Posterior vena cava (tissue), 2 donors: ENCODE measurements at regions not wholly inside any gene's neighbourhood (a gene's known extent, or its start where the extent isn't known, plus 50 kb on each side); places are given as distances from the start of the nearest gene placed in this dataset.
A peak's percentile ranks its signal among the peaks of the same experiment; 100 is the strongest.
"Not testable (repeated sequence)": the region's sequence is repeated elsewhere in the genome, so short reads cannot be mapped to it uniquely, and the experiment has no call there.

Experiments used
- DNase-seq: peaks from one replicate; pipeline ENCODE4 v3.0.0-alpha.2; 2020; ENCODE audit warnings: low spot score
- intact Hi-C, 2 donors: fragments of 100-400 bp; cut with DNase I; formaldehyde crosslinking; loops; one replicate each; pipeline versions ENCODE4 v1.14.1 to v1.14.2; 2022 to 2023
- donor health status: DM: yes; HTN: yes; CAD: no.
- donor health status: DM: yes; HTN: yes; CAD: no.

DNA sequence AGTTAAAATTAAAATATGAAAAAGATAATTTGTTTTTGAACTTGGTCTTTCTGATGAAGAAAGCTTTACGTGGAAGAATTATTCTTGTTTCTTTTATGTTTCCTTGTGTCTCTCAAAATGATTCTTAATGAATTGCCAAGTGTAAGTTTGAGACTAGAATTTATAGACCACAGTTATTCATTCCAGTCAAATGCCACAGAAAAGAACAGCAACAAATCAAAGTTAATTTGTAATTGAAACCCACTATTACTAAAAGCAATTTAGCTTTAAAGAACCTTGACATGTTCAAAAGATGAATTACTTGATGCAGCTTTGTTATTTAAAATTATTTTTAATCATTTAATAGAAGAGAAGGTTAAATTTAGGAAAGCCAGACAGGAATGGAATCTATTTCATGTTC lies 1277.7 kb upstream of the NUDT12 start:
- intact Hi-C loops, result no loop called here
- DNase-seq, result no peak

DNA sequence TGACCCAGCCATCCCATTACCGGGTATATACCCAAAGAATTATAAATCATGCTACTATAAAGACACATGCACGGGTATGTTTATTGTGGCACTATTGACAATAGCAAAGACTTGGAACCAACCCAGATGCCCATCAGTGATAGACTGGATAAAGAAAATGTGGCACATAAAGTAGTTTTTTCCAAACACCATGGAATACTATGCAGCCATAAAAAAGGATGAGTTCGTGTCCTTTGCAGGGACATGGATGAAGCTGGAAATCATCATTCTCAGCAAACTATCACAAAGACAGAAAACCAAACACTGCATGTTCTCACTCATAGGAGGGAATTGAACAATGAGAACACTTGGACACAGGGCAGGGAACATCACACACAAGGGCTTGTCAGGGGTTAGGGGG lies 1268.9 kb upstream of the NUDT12 start:
- DNase-seq, intact Hi-C loops: not testable (repeated sequence)

DNA sequence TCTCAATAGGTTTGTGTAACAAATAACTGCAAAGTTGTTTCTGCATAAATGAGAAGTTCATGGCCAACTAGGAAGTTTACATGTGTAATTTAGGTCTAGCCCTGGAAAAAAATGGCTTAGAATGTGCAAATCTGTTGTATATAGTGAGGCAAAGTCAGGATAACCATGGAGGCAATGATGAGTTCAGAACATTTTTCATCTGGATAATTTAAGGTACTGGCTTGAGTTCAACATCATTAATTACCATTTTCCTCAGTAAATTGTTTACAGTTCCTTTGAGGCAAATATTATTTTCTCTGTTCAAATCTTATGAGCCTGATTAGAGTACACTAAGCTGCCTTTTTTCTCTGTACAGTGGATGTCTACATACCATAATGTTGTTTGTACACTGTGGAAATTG lies 1259.0 kb upstream of the NUDT12 start:
- DNase-seq, result no peak
- intact Hi-C loops, result no loop called here

DNA sequence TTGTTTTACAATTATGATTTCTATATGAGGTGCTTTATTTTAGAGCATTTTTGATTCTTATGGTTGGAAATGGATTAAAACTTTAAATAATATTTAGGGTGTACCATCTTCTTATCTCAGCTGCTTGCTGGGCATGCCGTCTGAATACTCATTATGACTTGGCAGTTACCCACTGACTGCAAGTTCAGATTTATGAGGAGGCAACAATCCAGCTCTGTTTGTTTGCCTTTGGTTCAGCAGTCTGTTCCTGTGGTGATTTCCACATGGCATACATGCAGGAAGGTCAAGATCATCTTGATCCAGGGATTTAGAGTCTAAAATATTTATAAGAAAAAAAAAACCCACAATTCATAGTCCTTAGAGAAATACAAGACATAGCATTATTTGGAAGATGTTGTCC lies 1254.5 kb upstream of the NUDT12 start:
- DNase-seq, result no peak
- intact Hi-C loops, result no loop called here

DNA sequence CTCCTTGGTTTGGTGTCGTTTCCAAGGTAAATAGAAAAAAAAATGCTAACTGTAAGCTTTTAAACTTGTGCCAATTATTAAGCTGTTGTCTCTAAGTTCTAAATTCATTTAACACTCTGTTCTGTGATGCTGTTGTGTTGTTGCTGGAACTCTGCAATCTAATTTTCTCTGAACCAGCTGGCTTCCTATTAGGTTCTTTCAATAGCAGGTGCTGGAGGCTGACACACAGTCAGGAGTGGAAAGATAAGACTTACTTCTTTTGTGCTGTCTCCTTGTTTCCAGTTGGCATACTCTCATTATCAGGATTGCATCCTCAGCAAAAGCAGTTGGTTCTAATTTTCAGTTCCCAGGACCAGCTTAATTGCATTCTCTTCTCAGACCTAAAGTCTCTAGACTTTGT lies 1252.6 kb upstream of the NUDT12 start:
- DNase-seq, result no peak
- intact Hi-C loops, result no loop called here

DNA sequence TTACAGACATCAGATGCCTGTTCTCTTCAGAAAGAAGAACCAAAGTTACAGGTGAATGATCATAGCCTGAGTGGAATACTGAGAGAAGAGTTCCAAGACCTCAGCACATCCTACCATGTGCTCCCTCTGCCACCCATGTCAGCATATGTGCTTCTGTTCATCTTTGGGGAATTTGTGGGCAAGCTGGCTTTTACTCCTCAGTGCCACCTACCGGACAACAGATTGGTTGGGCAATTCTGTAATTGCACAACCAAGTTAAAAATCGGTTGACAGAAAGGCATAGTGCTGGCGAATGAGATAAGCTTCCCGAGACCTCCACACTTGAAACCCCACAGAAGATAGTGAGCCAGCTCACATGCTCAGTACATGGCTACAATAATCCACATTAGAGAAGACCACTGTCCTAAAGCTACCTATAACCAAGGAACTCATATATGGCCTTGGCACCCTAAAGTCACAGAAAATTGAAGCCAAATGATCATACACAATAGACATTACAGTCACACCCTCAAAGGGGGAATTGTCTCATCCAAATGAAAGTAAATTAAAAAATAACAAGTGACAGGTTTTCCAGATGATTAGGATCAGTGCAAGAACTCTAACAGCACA lies 1238.0 kb upstream of the NUDT12 start:
- DNase-seq, result no peak
- intact Hi-C loops, result no loop called here

DNA sequence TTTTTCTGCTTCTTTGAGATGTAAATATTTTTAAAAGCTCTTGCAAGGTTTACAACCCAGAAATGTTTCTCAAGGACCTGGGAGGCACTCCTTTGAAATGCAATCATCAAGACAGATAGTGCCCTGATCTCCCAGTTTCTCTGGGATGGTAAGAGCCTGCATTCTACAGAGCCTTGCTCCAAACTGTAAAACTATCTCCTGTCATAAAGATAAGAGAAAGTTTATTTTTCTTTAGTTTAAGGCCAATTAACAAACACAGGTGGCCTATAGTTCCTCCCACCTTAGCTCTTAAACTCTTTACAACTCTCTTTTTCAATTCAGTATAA lies 1231.1 kb upstream of the NUDT12 start:
- intact Hi-C loops, result no loop called here
- no peak for DNase-seq

DNA sequence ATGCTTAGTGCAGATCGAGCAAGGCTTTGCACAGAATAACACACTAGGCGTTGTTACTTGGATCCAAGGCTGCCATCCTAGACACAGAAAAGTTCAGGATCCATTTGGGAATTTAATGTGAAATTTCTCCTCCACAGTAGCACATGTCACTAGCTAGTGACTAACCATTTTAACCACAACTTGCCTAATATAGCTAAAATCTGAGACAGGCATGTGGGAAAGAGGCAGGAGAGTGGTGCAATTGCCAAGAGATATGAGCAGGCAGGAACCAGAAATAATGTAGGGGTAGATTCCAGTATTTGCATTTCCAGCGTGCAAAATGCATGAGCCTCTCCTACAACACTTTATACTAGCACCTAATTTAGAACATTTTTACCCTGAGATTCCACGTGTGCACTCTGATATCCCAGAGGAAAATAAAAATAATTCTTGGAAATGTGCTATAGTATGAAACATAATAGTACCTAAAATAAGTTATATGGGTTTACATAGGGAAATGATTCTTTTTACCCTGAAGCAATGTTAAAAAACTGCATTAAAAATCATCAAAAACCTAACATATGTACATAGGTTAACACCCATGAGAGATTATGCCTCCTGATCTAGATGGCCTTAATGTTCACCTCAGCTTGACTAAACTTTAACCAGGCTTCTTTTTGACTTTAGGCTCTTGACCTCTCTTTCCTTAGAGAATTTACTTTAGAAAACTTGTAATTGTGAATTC lies 1230.6 kb upstream of the NUDT12 start:
- intact Hi-C loops, result no loop called here
- DNase-seq, result no peak

DNA sequence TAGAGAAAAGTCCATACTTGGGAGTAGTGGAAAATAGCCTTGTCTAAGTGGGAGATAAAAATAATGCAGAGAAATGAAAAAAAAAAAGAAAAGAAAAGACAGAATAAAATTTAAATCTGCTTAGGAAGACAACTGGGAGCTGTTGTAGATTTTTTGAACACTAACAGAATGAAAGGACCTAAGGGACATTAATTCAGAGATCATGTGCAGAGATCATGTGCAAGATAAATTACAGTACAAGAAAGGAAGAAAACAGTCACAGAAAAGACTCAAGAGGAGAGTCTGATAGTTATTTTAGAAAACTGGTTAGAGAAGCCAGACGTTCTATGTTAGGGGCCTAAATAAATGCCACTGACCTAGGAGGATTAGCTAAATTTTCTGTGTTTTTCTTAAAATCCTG lies 1226.8 kb upstream of the NUDT12 start:
- intact Hi-C loops, result no loop called here
- DNase-seq, result no peak

DNA sequence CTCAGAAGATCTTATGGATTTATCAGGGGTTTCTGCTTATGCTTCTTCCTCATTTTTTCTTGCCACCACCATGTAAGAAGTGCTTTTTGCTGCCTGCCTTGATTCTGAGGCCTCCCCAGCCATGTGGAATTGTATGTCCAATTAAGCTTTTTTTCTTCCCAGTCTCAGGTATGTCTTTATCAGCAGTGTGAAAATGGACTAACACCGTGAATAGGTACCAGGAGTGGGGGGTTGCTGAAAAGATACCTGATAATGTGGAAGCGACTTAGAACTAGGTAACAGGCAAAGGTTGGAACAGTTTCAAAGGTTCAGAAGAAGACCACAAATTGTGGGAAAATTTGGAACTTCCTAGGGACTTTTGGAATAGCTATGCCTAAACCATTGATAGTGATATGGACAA lies 1222.5 kb upstream of the NUDT12 start:
- intact Hi-C loops, result no loop called here
- DNase-seq, result no peak

DNA sequence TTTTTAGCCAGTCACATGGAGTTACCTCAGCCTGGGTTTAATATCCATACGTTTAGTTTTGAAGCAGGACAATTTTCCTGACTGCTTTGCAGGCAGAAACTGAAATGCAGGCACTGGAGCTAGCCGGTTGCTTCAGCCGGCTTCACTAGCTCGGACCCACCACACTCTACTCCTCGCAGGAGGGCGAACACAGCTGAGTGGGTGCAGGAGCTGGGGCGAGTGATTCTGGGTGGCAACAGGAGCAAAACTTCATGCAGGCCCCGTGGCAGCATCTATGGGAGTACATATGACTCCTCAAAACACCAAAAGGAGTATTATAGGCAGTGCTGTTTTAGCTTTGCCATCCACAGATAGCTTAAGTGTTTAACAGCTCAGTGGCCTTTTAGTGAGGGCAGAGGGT lies 1211.8 kb upstream of the NUDT12 start:
- intact Hi-C loops, result no loop called here
- DNase-seq, result peak; percentile 44

DNA sequence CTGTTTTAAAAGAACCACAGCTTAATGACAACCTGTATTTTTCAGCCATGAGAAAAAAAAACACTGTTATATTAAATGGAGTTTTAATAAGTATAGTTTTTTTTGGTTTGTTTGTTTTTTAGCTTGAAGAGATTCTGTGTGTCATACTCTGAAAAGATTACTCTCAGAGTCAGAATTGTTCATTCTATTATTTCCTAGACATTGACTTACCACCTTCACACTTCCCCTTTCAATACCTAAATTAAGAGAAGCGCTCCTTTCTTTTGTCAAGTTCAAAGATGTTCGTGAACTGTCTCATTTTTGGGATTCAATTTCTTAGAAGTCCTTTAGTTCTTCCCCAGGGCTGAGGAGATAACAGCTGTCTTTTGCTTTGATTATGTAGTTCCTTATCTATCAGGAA lies 1201.6 kb upstream of the NUDT12 start:
- intact Hi-C loops, result no loop called here
- no peak for DNase-seq

DNA sequence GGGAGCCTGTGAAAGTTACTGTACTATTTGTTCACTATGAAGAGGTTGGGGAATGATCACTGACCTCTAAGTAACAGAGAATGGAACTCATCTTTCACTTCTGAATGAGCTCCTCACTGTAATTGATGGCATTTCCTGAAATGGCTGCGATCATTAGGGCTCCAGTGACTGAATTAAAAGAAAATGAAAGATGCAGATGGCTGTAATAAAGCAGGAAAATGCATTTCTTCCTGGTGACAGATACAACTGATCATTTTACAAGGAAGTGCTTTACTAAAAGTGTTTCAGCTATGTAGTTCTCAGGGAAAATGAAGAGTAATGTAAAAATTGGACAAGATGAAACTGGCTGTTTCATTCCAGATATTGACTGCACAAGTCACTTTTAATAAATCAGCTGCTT lies 1200.6 kb upstream of the NUDT12 start:
- intact Hi-C loops, result no loop called here
- DNase-seq, result no peak

DNA sequence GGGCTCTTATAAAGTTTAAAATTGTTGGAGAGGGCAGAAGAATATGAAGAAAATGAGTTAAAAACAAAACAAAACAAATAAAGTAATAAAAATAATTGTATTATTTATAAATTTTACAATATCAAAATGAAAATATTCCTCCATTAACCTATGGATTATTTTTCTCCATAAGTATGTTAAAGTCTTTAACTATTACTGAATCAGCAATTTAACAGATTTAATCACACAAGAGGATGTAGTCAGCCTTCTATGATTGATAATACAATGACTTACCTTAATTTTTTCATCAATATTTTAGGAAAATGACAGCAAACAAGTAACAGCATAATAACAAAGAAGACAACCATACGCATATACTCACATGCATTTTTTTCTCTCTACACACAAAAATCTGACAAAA lies 1195.3 kb upstream of the NUDT12 start:
- DNase-seq, result no peak
- intact Hi-C loops, result no loop called here

DNA sequence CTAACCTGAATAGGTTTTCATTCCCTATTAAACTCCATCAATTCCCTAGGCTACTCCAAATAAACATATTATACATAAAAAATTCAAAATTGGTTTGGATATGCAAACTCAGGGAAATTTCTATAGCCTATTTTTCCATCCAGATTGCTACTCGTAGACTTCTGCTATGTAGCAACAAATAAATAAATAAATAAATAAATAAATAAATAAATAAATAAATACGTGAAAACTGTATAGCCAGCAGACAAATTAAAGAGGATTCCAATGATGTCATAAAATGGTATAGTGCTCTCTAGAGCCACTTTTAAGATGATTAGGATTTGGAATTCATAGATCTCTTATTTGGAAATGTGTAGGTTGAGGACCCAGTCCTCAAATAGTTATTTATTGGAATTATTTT lies 1193.2 kb upstream of the NUDT12 start:
- intact Hi-C loops, result no loop called here

DNA sequence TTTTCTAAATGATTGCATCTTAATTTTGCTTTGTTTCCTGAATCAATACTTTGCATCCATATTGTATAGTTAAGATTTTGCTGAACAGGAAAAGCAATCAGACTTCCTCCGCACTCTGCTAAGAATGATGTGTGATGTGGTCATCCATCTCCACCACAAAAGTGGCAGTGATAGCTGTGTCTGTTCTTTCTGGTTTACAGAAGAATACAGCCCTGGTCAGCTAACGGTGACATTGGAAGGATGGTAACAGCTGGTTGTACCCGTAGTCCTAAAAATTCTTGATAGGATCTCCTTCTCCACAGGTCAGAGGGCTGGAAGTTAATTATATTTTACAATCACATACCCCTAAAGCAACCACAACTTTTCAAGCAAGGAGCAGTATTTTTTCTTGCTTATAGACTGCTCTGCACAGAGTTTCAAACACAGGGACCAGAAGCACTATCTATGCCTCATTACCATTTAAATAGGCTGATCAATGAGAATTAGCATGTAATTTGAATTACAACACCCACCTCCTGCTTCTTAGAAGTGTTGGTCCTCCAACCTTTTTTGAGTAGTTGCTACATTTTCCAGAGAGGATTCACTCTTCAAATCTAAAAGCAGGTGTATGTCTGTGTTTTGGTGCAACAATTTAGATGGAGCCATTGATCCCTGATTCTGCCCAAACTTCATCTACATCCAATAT lies 1191.9 kb upstream of the NUDT12 start:
- no peak for DNase-seq
- intact Hi-C loops, result no loop called here

More for the DNA sequence above, 1193.2 kb upstream of the NUDT12 start:
- no peak for DNase-seq

DNA sequence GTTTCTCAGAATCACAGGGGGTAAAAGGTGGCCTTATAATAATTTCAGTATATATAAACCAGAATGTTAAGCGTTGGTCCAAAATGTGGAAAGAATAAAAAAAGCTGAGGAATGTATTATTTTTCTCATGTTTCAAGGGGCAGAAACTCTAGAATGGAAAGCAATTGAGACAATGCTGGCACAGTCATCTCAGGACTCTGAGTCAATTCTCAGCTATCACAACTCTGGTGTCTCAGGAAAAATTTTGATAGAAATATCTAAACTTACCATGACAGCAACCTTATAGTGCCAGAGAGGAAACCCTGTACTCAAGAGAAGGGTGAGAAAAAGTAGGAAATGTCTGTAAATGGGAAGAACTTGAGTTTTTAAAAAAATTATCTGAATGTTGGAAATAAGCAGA lies 1189.4 kb upstream of the NUDT12 start:
- intact Hi-C loops, result no loop called here

DNA sequence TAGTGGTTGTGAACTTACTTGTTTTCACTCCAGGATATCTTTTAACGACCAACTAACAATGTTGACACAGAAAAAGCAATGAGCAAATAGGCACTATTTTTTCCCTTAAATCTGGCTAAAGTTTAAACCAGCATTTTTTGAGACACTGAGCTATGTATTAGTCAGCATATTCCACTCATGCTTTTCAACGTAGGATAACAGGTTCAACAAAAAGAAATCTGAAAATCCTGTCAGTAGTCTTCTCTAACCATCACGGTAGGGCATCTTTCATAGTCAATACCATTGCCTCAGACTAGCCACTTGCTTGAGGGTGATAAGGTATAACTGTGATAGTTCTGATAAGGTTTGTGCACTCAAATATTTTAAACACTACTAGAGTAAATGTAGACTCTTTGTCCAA lies 1177.3 kb upstream of the NUDT12 start:
- intact Hi-C loops, result no loop called here
- no peak for DNase-seq

More for the DNA sequence above, 1189.4 kb upstream of the NUDT12 start:
- DNase-seq, result no peak

DNA sequence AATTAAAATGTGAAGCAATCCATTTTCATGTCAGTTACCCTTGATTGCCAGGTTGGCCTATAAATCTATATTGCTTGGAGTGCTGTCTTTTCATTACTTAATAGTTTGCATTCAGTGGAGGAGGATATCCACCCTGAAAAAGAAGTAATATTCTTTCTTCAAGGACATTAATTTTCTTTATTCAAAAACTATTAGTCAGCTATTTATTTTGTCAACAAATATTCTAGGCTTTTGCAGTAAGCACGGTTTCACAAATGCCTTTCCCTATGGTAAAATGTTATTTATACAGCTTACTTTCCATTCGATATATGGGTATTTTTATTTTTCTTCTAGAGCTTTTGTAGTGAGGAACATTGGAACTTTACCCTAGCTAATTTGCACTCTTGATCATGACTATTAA lies 1176.9 kb upstream of the NUDT12 start:
- intact Hi-C loops, result no loop called here

DNA sequence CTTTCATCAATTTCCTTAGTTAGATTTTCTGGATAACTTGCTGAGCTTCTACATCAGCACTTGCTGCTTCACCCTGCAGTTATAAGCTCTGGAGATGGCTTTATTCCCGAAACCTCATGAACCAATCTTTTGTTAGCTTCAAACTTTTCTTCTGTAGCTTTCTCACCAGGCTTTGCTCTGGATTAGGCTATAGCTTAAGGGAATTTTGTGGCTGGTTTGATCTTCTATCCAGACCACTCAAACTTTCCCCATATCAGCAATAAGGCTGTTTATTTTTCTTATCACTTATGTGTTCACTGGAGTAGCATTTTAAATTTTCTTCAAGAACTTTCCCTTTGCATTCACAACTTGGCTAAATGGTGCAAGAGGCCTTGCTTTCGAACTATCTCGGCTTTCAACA lies 1173.5 kb upstream of the NUDT12 start:
- DNase-seq, result no peak
- intact Hi-C loops, result no loop called here

More for the DNA sequence above, 1176.9 kb upstream of the NUDT12 start:
- DNase-seq, result no peak

DNA sequence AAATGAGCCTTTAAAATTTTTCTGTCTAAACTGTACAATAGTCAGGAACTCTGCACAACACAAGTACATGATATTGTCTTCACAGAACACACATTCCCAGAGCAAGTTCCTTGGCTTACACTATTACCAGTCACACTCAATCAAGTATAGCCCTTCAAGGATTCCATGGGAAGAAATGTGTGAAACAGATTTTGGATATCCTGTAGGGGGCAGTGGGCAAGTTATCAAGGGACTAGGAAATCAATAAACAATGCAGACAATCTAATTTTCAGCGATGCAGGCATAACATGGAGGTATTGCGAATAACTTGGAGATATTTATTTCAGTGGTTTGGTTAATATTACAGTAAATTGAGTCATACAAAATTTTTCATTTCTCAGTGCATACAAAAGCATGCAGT lies 1171.5 kb upstream of the NUDT12 start:
- intact Hi-C loops, result no loop called here
- DNase-seq, result no peak
